GM18909 (cell line): ENCODE measurements at regions not wholly inside any gene's neighbourhood (a gene's known extent, or its start where the extent isn't known, plus 50 kb on each side); places are given as distances from the start of the nearest gene placed in this dataset.

ENCODE experiments used
- ATAC-seq: cut with Tn5 transposase; IDR thresholded peaks from one replicate; pipeline ENCODE4 v1.9.1; 2021; ENCODE audit warnings: mild to moderate bottlenecking; ENCODE audit not compliant: unreplicated experiment, poor library complexity

DNA sequence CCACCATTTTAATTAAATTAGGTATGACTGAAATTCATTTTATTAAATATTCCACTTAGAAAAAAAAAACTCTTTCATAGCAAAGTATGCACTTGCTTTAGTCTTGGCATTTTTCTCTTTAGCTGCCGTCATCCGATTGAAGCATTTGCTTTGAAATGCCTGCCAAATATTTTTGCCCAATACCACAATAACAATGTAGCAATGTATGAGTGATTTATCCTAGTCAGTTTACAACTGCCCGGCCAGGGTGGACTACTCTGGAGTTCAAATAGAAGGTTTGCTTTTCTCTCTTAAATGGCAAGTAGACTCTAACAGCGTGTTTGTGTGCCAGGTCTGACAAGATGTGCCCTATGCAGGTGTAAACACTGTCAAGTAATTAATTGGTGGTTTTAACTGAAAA, 675.3 kb upstream of the SGCG start:
- no peak for ATAC-seq

DNA sequence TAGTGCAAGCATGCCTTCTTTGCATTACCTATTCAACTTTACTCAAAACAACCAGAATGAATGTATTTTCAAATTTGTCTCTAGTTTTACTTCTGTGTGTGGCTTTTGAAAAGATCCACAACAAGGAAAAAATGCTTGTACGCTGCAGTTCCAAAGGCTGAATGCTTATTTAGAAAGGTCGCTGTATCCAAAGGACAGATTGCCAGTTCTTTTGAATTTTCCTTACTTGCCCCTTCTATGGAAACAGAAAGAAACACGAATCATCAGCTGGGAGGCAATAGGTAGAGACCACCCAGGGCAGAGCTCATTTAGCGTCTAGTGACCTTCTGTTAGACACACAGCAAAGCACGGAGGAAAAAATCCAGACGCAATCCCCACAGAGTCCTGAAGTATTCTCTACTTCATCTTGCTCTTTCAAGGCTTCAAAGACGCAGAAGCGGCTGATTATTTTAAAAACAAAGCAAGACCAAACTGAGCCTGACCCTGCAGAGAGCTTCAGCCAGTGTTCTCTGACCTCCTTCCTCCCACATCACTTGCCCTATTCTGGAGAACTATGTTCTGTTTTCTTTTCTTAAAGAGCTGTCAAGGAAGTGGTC, 674.6 kb upstream of the SGCG start:
- no peak for ATAC-seq

DNA sequence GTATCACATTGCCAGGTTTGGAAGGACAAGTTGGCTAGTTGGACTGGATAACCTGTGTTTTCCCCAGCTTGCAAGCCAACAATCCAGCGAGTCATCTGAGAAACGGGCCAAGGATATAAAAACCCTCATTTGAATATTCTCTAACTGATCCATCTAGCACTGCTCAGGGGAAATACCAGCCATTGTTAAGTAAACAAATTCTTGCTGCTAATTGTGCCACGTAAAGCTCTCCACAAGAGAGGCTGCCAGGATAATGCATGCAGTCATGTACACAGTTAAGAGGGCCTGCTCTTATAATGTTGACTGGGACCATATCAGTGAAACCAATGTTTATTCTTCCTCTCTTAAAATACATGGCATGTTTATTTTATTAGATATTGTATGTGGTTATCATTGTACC, 663.2 kb upstream of the SGCG start:
- no peak for ATAC-seq

DNA sequence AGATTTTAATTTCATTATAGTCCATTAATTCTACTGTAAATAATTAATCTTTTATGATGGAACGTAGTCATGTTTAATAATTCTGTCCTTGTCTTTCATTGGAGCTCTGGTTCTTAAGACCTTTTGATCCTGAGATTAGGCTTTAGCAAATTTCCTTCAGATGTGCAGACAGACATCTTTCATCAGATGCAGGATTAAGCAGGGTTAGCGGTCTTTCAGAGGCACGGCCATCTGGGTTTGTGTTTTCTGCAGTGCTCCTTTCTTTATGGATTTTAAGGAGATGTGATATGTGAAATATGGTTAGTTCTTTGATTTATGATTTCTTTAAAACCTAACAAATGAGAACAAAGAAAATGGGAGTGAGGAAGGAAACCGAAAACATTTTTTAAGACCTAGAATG, 643.9 kb upstream of the SGCG start:
- no peak for ATAC-seq

DNA sequence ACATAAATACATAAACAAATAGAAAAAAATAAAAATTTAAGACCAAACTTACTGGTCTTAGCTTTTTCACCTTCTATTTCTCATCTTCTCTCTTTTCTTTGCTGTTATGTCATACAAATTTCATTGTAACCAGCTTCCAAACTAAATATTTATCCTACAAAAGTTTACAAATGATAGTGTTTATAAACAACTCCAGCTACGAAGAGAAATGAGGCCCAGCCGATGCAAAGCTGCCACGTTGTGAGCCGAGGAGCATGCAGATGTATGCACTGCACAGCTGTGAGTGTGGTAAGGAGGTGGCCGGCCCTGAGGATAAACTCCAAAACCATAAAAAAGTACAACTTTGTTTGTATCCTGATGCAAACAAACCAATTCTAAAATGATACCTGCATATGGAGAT, 642.4 kb upstream of the SGCG start:
- ATAC-seq = no peak

DNA sequence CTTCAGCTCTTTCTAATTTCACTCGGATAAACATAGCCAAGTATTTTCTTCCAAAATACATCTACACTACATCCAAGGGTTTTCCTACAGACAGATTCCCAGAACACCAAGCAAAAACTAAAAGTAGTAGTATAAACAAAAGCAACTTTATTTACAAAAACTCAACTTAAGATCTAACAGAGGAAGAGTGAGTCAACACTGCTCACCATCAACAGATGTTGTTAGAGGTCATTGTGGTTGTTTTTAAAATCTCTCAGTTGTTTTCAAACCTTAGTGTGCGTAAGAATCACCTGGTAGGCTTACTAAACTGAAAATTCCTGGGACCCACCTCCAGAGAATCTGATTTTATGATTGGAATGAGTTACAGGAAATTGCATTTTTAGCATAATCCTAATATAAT, 631.7 kb upstream of the SGCG start:
- no peak for ATAC-seq

DNA sequence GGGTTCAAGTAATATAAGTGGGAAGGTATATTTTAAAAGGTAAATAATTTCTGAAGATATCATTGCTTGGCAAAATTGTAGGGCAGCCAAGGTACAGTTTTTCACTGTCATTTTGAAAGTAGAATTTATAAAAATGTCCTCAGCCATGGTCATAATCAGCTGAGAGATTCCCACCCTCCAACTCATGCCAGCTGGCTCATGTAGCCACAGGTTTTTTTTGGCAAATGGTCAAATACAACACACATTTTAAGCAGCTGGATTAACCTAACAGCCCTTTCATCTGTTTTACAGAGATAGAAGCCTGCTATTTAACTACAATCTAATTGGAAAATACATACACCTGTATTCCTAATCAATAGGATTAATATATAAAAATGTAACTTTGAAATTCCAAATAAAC, 619.2 kb upstream of the SGCG start:
- no peak for ATAC-seq

DNA sequence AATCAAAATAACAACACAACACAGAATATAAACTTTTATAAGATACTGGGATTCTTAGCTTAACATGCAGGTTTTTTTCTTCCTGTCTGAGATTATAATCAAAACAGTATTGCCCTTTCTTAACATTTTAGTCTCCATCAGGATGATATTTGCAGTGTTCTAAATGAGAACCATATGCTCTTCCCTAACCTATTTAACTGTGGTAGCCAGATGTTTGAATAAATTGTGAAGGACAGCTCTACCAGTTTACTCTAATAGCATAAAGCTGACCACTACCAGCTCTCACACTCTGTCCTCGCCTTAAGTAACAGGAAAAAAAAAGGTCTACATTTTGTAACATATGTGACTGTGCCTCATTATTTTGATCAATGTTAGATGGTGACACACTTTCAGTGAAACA, 618.7 kb upstream of the SGCG start:
- no peak for ATAC-seq

DNA sequence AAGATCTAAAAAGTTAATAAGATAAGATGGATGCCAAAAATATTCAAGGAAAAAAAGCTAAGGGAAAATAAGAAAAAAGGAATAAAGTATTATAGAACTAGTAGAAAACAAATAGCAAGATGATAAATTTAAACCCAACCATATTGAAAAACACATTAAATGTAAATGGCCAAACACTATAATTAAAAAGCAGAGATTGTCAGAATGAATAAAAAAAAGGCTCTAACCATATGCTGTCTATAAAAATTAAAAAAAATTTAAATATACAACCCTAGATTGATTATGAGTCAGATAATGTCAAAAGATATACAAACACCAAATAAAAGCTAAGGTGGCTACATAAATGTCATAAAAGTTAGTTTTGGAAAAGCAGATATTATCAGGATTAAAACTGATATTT, 617.5 kb upstream of the SGCG start:
- no peak for ATAC-seq

DNA sequence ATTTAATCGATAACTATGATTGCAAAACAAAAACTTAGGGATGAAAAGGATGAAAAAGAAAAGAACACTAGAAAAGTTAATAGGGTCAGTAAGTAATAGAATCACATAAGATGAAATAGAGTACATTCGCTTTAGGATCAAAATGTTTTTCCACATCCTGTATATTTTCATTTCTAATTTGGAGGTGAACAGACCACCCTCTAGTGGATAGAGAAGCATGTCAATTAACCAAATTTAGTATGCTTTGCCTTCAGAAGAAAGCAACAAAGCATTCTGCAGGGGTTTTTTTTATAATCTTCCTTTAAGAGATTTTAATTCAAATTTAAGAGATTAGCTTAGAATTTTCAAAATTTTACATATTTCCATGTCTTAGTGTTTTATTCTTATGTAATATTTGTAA, 611.0 kb upstream of the SGCG start:
- no peak for ATAC-seq

DNA sequence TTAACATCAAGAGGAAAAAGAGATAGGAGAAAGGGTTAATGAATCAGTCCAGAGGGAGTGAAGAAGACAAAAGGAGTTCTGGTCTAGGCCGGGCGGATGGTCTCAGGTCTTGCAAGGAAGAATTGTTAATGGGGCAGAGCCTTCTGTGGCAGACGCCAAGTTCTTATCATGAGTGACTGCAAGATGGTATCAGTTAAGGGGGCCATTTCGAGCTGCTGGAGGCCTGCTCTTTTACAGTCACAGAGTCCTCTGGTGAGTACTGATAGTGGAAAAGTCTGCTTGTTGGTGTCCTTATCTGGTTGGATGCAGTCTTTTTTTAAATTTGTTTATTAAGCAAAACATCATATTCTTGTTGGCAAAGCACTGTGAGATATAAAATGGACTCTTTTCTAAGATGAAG, 590.9 kb upstream of the SGCG start:
- no peak for ATAC-seq

DNA sequence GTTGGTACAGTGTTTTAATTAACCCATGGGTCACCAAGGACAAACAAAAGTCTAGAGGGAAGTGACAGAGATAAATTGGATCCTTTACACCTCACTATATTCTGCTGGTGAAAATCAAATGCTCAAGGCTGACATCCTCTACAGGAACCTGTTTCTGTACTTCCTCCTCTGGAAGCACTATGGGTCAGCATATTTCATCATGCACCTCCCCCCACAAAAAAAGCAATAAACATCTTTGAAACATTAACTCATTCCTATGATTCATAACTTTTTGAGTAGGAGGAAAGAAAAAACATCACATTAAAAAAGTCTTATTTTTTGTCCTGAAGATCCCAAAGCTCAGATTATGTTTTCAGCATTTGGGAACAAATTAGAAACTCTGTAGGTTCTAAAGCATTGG, 588.3 kb upstream of the SGCG start:
- ATAC-seq = no peak

DNA sequence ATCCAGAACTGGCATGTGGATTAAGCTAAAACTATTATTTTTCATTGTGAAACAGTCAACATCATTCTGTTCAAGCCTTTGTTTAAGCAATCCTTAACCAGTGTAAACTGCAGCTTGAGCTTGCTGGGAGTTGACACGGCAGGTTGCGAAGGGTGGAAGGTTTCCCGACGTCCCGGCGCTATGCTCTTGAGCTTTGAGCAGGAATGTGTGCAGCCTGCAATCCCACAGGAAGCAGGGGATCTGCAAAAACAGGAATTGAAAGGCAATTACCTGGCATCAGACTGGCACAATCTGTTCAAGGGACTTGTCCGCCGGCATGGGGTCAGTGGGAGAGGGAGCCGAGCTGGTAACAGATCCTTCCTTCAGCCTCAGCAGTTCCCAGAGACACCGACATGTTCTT, 586.7 kb upstream of the SGCG start:
- no peak for ATAC-seq

DNA sequence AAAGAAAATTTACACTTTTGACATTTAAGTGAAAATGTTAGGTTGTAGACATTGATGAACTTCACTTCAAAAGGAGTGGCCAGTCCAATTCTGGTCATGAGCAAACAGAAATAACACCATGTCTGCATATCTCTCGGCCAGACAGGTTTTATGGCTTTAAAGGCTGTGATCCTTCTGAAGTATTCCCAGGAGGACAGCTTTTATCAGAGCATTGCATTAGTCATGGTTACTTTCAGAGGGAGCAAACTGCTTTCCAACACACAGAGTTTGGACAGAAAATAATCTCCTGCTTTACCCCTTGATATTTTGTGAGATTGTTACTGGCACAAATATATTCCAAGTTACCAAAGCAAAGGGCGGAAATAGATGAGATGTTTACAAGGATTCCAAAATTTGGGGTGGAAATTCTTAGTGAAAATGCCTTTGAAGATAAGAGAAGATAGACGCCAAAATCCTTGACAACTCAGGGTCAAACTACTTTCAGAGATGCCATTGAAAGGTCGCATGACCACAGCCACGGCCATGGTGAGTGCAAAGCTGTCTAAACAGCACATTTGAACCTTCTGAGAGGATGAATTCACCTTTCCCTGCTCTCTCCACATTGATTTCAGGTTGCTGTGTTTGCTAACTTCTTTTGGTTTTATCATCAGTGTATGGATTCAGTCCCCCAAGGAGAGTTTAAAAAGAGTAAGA, 584.5 kb upstream of the SGCG start:
- no peak for ATAC-seq

DNA sequence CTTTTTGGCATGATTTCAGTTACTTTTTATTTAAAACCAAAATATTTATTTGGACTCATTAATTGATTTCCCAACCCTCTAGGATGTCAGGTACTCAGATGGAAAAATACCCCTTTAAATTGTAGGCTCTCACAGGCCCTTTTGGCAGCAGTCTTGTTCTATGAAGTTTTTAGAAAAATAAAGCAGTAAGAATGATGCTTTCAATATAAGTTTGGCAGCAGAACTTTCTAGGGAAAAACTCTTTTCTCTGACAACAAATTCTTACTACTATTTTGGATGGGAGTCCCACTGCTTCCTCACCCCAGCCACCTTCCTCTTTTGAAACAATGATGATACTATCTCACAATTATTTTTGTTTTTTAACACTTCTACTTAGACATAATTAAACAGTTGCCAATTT, 581.6 kb upstream of the SGCG start:
- ATAC-seq = no peak

DNA sequence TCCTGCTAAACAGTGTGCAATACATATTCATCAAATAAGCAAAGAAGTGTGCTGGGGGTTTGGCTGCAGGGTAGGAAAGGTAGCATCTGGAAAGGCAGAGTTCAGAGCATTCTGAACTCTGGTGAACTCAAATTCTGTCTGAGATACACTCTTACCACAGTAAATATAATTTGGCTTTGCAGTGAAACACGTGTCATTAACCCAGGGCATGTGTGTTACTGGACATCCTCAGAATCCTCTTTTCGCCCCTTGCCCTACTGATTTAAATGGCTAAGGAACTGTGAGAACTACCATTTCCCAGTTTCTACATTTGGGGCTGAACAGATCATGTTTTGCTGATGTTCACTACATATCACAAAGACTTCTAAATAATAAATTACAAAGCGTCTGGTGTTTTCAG, 562.8 kb upstream of the SGCG start:
- no peak for ATAC-seq

DNA sequence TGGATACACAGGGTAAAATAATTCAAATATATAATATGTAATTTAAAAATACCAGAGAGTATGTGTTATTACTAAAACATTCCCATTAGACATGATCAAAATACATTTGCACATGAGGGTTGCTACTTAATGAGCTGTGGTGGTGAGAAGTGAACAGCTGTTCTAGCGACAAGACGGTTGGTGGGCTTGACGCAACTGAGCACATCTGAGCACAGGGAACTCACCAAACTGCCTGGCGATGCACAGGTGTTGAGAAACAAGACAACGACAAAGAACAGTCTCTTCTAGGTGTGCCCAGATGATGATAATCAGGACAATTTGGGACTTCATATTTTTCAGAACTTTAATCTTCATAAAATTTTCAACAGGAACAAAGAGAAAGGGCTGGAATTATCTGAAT, 555.1 kb upstream of the SGCG start:
- no peak for ATAC-seq

DNA sequence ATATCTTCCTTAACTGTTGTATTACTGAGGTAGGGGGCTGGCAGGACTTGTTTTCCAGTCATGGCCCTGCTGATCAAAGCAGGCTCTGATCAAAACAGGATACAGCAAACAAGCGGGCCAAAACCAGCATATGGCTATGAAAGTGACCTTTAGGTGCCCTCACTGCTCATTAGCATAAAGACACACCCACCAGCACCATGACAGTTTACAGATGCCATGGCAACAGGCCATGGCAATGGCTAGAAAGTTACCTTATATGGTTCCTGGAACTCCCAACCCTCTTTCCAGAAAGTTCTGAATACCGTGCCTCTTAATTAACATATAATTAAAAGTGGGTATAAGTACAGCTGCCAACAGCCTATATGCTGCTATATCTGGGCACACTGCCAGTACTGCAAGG, 551.4 kb upstream of the SGCG start:
- ATAC-seq = no peak

DNA sequence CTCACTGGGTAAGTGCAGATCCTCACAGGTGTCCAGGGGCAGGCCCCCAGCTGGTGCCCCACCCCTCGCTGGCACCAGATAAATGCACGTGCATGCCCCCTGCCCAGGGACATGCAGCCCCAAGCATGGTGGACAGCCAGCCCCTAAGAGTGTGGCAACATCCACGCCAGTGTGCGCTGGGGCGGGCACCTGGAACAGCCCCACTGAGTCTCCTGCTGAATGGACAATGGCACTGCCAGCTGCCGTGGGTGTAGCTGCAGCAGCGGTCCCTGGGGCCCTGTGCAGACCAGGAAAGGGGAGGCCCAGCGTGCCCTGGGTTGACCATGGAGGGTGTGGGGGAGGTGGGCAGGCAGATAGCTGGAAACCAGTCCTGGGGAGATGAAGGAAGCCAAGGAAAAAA, 538.7 kb upstream of the SGCG start:
- ATAC-seq = no peak

DNA sequence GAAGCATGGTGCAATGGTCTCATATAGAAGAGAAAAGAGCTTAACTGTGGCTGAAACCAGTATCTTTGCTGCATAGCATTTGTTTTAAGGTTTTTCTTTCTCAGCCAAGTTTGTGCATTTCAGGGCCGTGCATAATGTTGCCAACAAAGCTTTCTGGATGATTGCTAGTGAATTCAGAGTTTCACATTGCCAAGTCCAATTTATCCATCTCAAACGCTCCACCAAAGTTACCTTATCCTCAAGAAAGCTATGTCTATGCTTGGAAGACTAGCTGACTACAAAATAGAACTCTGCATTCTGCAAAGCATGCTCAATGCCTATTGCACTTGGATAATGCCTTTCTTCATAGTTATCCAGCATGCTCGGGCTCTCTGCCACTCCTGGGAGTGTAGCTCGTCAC, 535.8 kb upstream of the SGCG start:
- ATAC-seq = no peak

DNA sequence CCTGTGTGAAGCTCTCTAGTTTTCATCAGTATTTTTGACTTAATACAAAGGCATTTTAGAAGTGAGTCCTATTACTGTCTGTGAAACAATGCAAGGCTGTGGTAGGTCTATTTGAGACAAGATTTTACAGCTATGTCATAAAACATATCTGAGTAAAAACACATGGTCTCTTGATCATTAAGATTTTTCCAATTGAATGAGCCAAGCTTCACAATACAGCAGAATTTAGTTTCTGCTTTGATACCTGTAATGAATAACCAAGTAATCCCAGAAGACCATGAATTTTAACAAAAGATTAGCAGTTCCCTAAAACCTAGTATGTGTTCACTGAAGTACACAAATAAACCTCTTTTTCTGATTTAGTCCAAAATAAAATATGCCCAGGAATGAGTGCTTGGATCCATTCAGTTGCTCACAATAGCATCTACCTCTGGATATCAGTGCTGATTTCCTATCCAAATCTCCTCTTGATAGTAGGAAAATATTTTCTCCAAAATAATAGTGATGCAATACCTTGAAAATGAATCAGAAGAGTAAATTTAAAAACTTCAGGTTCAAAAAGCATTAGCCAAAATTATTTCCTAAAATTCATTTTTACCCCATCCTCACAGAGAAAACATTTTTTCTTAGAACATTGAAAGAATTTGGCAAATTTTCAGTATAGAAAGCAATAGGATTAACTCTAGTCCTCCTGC, 533.5 kb upstream of the SGCG start:
- ATAC-seq = no peak

DNA sequence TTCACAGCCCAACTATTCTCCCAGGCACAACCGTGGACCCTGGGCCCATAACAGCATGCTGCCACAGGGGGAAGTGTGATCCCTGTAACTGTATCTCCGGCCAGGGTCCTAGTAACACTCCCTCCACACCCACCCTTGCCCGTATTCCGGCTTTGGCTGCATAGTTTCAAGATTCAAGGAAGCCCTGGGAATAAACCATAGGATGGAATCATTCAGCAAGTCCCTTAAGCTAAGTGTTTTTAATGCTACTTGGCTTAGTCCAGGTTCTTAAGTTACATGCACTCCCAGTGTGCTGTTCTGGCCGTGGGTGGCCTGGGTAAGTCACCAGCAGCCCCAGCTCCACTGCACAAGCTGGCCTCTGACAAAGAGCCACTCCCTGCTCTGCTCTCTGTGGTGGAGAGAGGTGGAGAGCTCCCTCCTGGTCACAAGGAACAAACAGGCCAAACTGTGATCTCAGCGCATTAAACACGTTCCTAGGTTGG, 532.4 kb upstream of the SGCG start:
- ATAC-seq = no peak
